Ishikawa (cell line): ENCODE measurements at regions not wholly inside any gene's neighbourhood (a gene's known extent, or its start where the extent isn't known, plus 50 kb on each side); places are given as distances from the start of the nearest gene placed in this dataset.

ENCODE experiments used
- CEBPB ChIP-seq: IDR thresholded peaks from 2 replicates; pipeline ENCODE4 v1.6.1; 2012
- EP300 ChIP-seq: IDR thresholded peaks from 2 replicates; pipeline ENCODE4 v1.6.1; 2012; ENCODE audit warnings: borderline replicate concordance
- MAX ChIP-seq: IDR thresholded peaks from 2 replicates; pipeline ENCODE4 v1.6.1; 2012
- RAD21 ChIP-seq: IDR thresholded peaks from 2 replicates; pipeline ENCODE4 v1.6.1; 2012; ENCODE audit warnings: low read depth
- TAF1 ChIP-seq: IDR thresholded peaks from 2 replicates; pipeline ENCODE4 v1.6.1; 2012; ENCODE audit warnings: low read depth, mild to moderate bottlenecking
- TEAD4 ChIP-seq: IDR thresholded peaks from 2 replicates; pipeline ENCODE4 v1.6.1; 2012
- YY1 ChIP-seq: IDR thresholded peaks from 2 replicates; pipeline ENCODE4 v1.6.1; 2012; ENCODE audit warnings: low read depth

- TF ChIP-seq TEAD4 (no peak), MAX (no peak), YY1 (no peak), CEBPB (no peak), TAF1 (no peak), EP300 (no peak), RAD21 (no peak)
These were observed 215.0 kb upstream of the POU3F1 start for GRCh38 chr1:38261574-38261973.
